Esophagus muscularis mucosa (tissue), 4 donors: ENCODE measurements at regions not wholly inside any gene's neighbourhood (a gene's known extent, or its start where the extent isn't known, plus 50 kb on each side); places are given as distances from the start of the nearest gene placed in this dataset.

Experiments
- CTCF ChIP-seq, 3 experiments: fragments of 200-600 bp in 2 of 3; fragments of 450-650 bp in 1 of 3; sonication (generic) in 2 of 3; IDR thresholded peaks; one replicate each; pipeline ENCODE4 v1.5.1; 2017 to 2019; ENCODE audit warnings: antibody characterized with exemption in 3 of 3, mild to moderate bottlenecking in 2 of 3, moderate library complexity in 1 of 3
- EP300 ChIP-seq: sonication (generic); formaldehyde crosslinking; IDR thresholded peaks from one replicate; pipeline ENCODE4 v1.6.1; 2017; ENCODE audit warnings: antibody characterized with exemption
- POLR2A ChIP-seq: fragments of 450-650 bp; IDR thresholded peaks from one replicate; pipeline ENCODE4 v1.6.1; 2017; ENCODE audit warnings: antibody characterized with exemption, moderate library complexity, mild to moderate bottlenecking, low read depth

GRCh38 chr2:239706367-239706766 lies 305.5 kb upstream of the HDAC4 start:
- no peak for TF ChIP-seq CTCF (IDR thresholded peaks at IDR 0.05)
- no peak for TF ChIP-seq POLR2A
- no peak for TF ChIP-seq EP300
